GM19023 (cell line): ENCODE measurements at regions not wholly inside any gene's neighbourhood (a gene's known extent, or its start where the extent isn't known, plus 50 kb on each side); places are given as distances from the start of the nearest gene placed in this dataset.
"Not testable (repeated sequence)": the region's sequence is repeated elsewhere in the genome, so short reads cannot be mapped to it uniquely, and the experiment has no call there.

Experiments used
- ATAC-seq: cut with Tn5 transposase; IDR thresholded peaks from one replicate; pipeline ENCODE4 v1.9.1; 2021; ENCODE audit warnings: mild to moderate bottlenecking, moderate library complexity; ENCODE audit not compliant: unreplicated experiment

GRCh38 chr15:93340406-93340805 is 251.4 kb upstream of the RGMA start:
- ATAC-seq, result no peak

GRCh38 chr15:93333796-93334195 is 244.8 kb upstream of the RGMA start:
- ATAC-seq, result no peak

- ATAC-seq, result not testable (repeated sequence)
Measured at GRCh38 chr15:93333126-93333525, 244.1 kb upstream of the RGMA start.

GRCh38 chr15:93332168-93332553 is 243.2 kb upstream of the RGMA start:
- no peak for ATAC-seq

GRCh38 chr15:93331545-93332167 is 242.6 kb upstream of the RGMA start:
- ATAC-seq, result no peak

- no peak for ATAC-seq
Measured at GRCh38 chr15:93330912-93331544, 242.0 kb upstream of the RGMA start.

GRCh38 chr15:93327364-93327763 is 238.4 kb upstream of the RGMA start:
- ATAC-seq, result no peak

- ATAC-seq, result no peak
Measured at GRCh38 chr15:93324186-93324975, 235.4 kb upstream of the RGMA start.

GRCh38 chr15:93321881-93322282 is 232.9 kb upstream of the RGMA start:
- ATAC-seq, result no peak

- ATAC-seq, result no peak
Measured at GRCh38 chr15:93319121-93319814, 230.3 kb upstream of the RGMA start.

GRCh38 chr15:93317772-93318171 is 228.8 kb upstream of the RGMA start:
- no peak for ATAC-seq

- no peak for ATAC-seq
Measured at GRCh38 chr15:93314245-93314644, 225.2 kb upstream of the RGMA start.

GRCh38 chr15:93312891-93313486 is 224.0 kb upstream of the RGMA start:
- ATAC-seq, result no peak

GRCh38 chr15:93311620-93312019 is 222.6 kb upstream of the RGMA start:
- no peak for ATAC-seq

- ATAC-seq, result no peak
Measured at GRCh38 chr15:93308026-93308690, 219.1 kb upstream of the RGMA start.

- ATAC-seq, result no peak
Measured at GRCh38 chr15:93307513-93307912, 218.5 kb upstream of the RGMA start.

- no peak for ATAC-seq
Measured at GRCh38 chr15:93305306-93305705, 216.3 kb upstream of the RGMA start.

GRCh38 chr15:93302080-93302765 is 213.2 kb upstream of the RGMA start:
- no peak for ATAC-seq

GRCh38 chr15:93300796-93301195 is 211.8 kb upstream of the RGMA start:
- ATAC-seq, result no peak

GRCh38 chr15:93299675-93300074 is 210.7 kb upstream of the RGMA start:
- ATAC-seq, result no peak
